HCT116 (cell line): ENCODE measurements at regions not wholly inside any gene's neighbourhood (a gene's known extent, or its start where the extent isn't known, plus 50 kb on each side); places are given as distances from the start of the nearest gene placed in this dataset.

Source experiments
- ATAC-seq: fragments of 200-7000 bp; cut with Tn5 transposase; 2 replicates; pipeline ENCODE4 v1.9.1; 2020; ENCODE audit warnings: mild to moderate bottlenecking, moderate library complexity
- BruUV-seq: library from RNA; stranded (reverse); fragments of 400-500 nt; replicated peaks from 2 replicates; lab custom pipeline; 2021; lab: Mats Ljungman, UMichigan
- CTCF ChIA-PET: fragments of 300-600 bp; sonication (Branson Sonifier 250); formaldehyde crosslinking; loops from one replicate; lab custom pipeline; 2021; ENCODE audit warnings: antibody characterized with exemption; lab: Charles Lee
- POLR2A ChIA-PET: fragments of 300-600, 350-600 bp; sonication (Branson Sonifier 250); formaldehyde crosslinking; loops from one replicate; lab custom pipeline; 2021; ENCODE audit warnings: antibody characterized with exemption; lab: Charles Lee
- RAD21 ChIA-PET, 2 experiments: fragments of 300-600 bp; sonication (Branson Sonifier 250); formaldehyde crosslinking; loops; one replicate each; lab custom pipeline; 2023; ENCODE audit warnings: low total read pairs in 2 of 2; ENCODE audit not compliant: uncharacterized antibody in 2 of 2, unreplicated experiment in 2 of 2, low non-redundant PET in 1 of 2; lab: Charles Lee
- DNase-seq: peaks from one replicate; pipeline ENCODE4 v3.0.0-alpha.2; 2010; ENCODE audit warnings: low read depth, low spot score
- H2AFZ ChIP-seq: fragments of 200-600 bp; shearing (Covaris generic), sonication (generic); 2 replicates; pipeline ENCODE4 v1.6.1; 2017; ENCODE audit warnings: low read depth, mixed run types, mixed read lengths, antibody characterized with exemption, low read length; ENCODE audit not compliant: poor library complexity, severe bottlenecking
- H3K27ac ChIP-seq: 2 replicates; pipeline ENCODE4 v1.5.1; 2012; ENCODE audit warnings: low read depth, low read length
- H3K27me3 ChIP-seq: fragments of 200-600 bp; sonication (generic); 2 replicates; pipeline ENCODE4 v1.6.1; 2016; ENCODE audit warnings: mixed run types, low read length, mixed read lengths; ENCODE audit not compliant: insufficient read depth
- H3K36me3 ChIP-seq, 2 experiments: fragments of 200-500 bp in 1 of 2; fragments of 200-600 bp in 1 of 2; sonication (Bioruptor generic) in 1 of 2; sonication (generic) in 1 of 2; 2 replicates each; pipeline versions ENCODE4 v1.5.1 to v1.6.1; 2014 to 2016; ENCODE audit warnings: low read length in 2 of 2, inconsistent platforms in 1 of 2, mixed read lengths in 1 of 2, mixed run types in 1 of 2; ENCODE audit not compliant: insufficient read depth in 2 of 2, control insufficient read depth in 1 of 2
- H3K4me1 ChIP-seq, 2 experiments: fragments of 200-600 bp in 1 of 2; sonication (generic) in 1 of 2; 2 replicates each; pipeline versions ENCODE4 v1.5.1 to v1.6.1; 2012 to 2017; ENCODE audit warnings: low read length in 2 of 2, inconsistent platforms in 1 of 2, mild to moderate bottlenecking in 1 of 2, mixed read lengths in 1 of 2, mixed run types in 1 of 2, moderate library complexity in 1 of 2; ENCODE audit not compliant: insufficient read depth in 2 of 2, control insufficient read depth in 1 of 2
- H3K4me2 ChIP-seq: fragments of 200-600 bp; sonication (generic); 2 replicates; pipeline ENCODE4 v1.6.1; 2017; ENCODE audit warnings: mixed run types, low read length, mixed read lengths
- H3K4me3 ChIP-seq, 2 experiments: fragments of 200-600 bp in 1 of 2; sonication (generic) in 1 of 2; replicated peaks in 1 of 2; 2 replicates each; pipeline ENCODE4 v1.5.1; 2011 to 2016; ENCODE audit warnings: low read length in 2 of 2, control low read depth in 1 of 2, low read depth in 1 of 2, mild to moderate bottlenecking in 1 of 2, mixed read lengths in 1 of 2, mixed run types in 1 of 2
- H3K79me2 ChIP-seq: fragments of 200-600 bp; sonication (generic); 2 replicates; pipeline ENCODE4 v1.6.1; 2017; ENCODE audit warnings: mild to moderate bottlenecking, mixed run types, low read length, moderate library complexity, mixed read lengths; ENCODE audit not compliant: insufficient read depth
- H3K9ac ChIP-seq: fragments of 200-600 bp; sonication (generic); 2 replicates; pipeline ENCODE4 v1.6.1; 2016; ENCODE audit warnings: low read length, mixed read lengths
- H3K9me2 ChIP-seq: fragments of 200-600 bp; sonication (generic), shearing (Covaris generic); 2 replicates; pipeline ENCODE4 v1.6.1; 2017; ENCODE audit warnings: mixed run types, mild to moderate bottlenecking, moderate library complexity; ENCODE audit not compliant: insufficient read depth
- H3K9me3 ChIP-seq, 2 experiments: fragments of 200-500 bp in 1 of 2; fragments of 200-600 bp in 1 of 2; sonication (Bioruptor generic) in 1 of 2; sonication (generic) in 1 of 2; 2 replicates each; pipeline ENCODE4 v1.6.1; 2014 to 2017; ENCODE audit warnings: low read length in 2 of 2, mixed read lengths in 2 of 2, inconsistent platforms in 1 of 2, low read depth in 1 of 2, mild to moderate bottlenecking in 1 of 2, mixed run types in 1 of 2, moderate library complexity in 1 of 2; ENCODE audit not compliant: control insufficient read depth in 1 of 2, insufficient read depth in 1 of 2
- H4K20me1 ChIP-seq: fragments of 200-600 bp; sonication (generic), shearing (Covaris generic); 2 replicates; pipeline ENCODE4 v1.6.1; 2017; ENCODE audit warnings: mixed run types, mild to moderate bottlenecking, moderate library complexity; ENCODE audit not compliant: insufficient read depth
- CBX3 ChIP-seq: IDR thresholded peaks from 2 replicates; pipeline ENCODE4 v1.6.1; 2012; ENCODE audit warnings: low read depth
- CTCF ChIP-seq, 3 experiments: fragments of 200-600 bp in 1 of 3; sonication (generic) in 1 of 3; IDR thresholded peaks in 2 of 3; conservative IDR thresholded peaks in 1 of 3; 2 replicates each; pipeline ENCODE4 v1.5.1; 2012 to 2017; ENCODE audit warnings: low read depth in 2 of 3, low read length in 2 of 3, antibody characterized with exemption in 1 of 3, borderline replicate concordance in 1 of 3, control low read depth in 1 of 3, mild to moderate bottlenecking in 1 of 3, mixed read lengths in 1 of 3, mixed run types in 1 of 3, moderate library complexity in 1 of 3; ENCODE audit not compliant: insufficient read depth in 1 of 3
- EZH2 ChIP-seq: fragments of 200-600 bp; sonication (generic); IDR thresholded peaks from 2 replicates; pipeline ENCODE4 v1.6.1; 2017; ENCODE audit warnings: antibody characterized with exemption, mixed run types
- EZH2phosphoT487 ChIP-seq: fragments of 200-600 bp; IDR thresholded peaks from 2 replicates; pipeline ENCODE4 v1.6.1; 2018; ENCODE audit warnings: antibody characterized with exemption, borderline replicate concordance
- JUND ChIP-seq: IDR thresholded peaks from 2 replicates; pipeline ENCODE4 v1.6.1; 2012
- POLR2A ChIP-seq: IDR thresholded peaks from 2 replicates; pipeline ENCODE4 v1.7.0; 2011; ENCODE audit warnings: borderline replicate concordance; ENCODE audit not compliant: insufficient read depth, insufficient read length; ENCODE audit errors: extremely low read depth
- REST ChIP-seq: IDR thresholded peaks from 2 replicates; pipeline ENCODE4 v1.6.1; 2012; ENCODE audit warnings: low read depth
- SIN3A ChIP-seq: IDR thresholded peaks from 2 replicates; pipeline ENCODE4 v1.6.1; 2012; ENCODE audit warnings: low read depth
- YY1 ChIP-seq: IDR thresholded peaks from 2 replicates; pipeline ENCODE4 v1.6.1; 2011; ENCODE audit warnings: low read length, low read depth, moderate library complexity, mild to moderate bottlenecking; ENCODE audit not compliant: insufficient replicate concordance; ENCODE audit errors: extremely low read depth
- ZFX ChIP-seq: fragments of 450-650 bp; IDR thresholded peaks from 2 replicates; pipeline ENCODE4 v1.6.1; 2017
- intact Hi-C: fragments of 100-400 bp; cut with micrococcal nuclease; formaldehyde crosslinking; loops from 2 replicates; pipeline ENCODE4 v1.10.0; 2022

- ATAC-seq = no peak
- Histone ChIP-seq H3K79me2 (no peaks in the 10 kb centered on the region), H2AFZ (no peak overlapping the region), H3K27ac (no peak overlapping the region)
- POLR2A ChIA-PET = no interaction called here
- TF ChIP-seq REST (no peak), POLR2A (no peak), SIN3A (no peak), CBX3 (no peak), CTCF (IDR thresholded peaks at IDR 0.05 in 2 of 3, conservative IDR thresholded peaks at IDR 0.05 in 1 of 3; ENCODE audit: borderline replicate concordance in 1 of 3, insufficient read depth in 1 of 3, low read depth in 2 of 3, low read length in 2 of 3) (no peak), YY1 (no peak), EZH2phosphoT487 (no peak), EZH2 (no peak), JUND (no peak), ZFX (no peak)
- TF ChIP-seq, all 23 proteins: peak for 0
- peaks cover 46% of the 10 kb centered on the region for H3K27me3 ChIP-seq
- intact Hi-C loops = no loop called here
- no peak overlapping the region for H3K4me2 ChIP-seq
- no peaks in the 10 kb centered on the region for H3K9me2 ChIP-seq
- no peak overlapping the region for H3K9ac ChIP-seq
- no peak overlapping the region for H3K4me3 ChIP-seq
- ChIA-PET RAD21 (no interaction called here), CTCF (interaction anchor here (0.7 kb wide), 1 partner anchor 11 kb away, joined by 3 read pairs; no protein-coding TSS in a partner anchor)
- no peaks in the 10 kb centered on the region for H3K9me3 ChIP-seq
- no peak for DNase-seq
- H3K36me3 ChIP-seq = no peaks in the 10 kb centered on the region
- no peaks in the 10 kb centered on the region for H3K4me1 ChIP-seq
- no TSS peak for BruUV-seq
- no peaks in the 10 kb centered on the region for H4K20me1 ChIP-seq
Measured at GRCh38 chr2:217661378-217661777, 341.4 kb downstream of the TNS1 start.
